HEK293T (cell line): ENCODE measurements at regions not wholly inside any gene's neighbourhood (a gene's known extent, or its start where the extent isn't known, plus 50 kb on each side); places are given as distances from the start of the nearest gene placed in this dataset.

Source experiments
- CTCF ChIA-PET: fragments of 350-600 bp; formaldehyde crosslinking; extraction: SDS; loops from one replicate; lab custom pipeline; 2021; ENCODE audit warnings: antibody characterized with exemption, inconsistent platforms; lab: Yijun Ruan, JAX
- POLR2A ChIA-PET: fragments of 350-600 bp; formaldehyde crosslinking; extraction: SDS; loops from one replicate; lab custom pipeline; 2020; ENCODE audit warnings: antibody characterized with exemption, inconsistent platforms; lab: Yijun Ruan, JAX
- DNase-seq: peaks from one replicate; pipeline ENCODE4 v3.0.0; 2012; ENCODE audit warnings: mixed read lengths; ENCODE audit errors: extremely low spot score
- ARNT ChIP-seq: fragments of 450-650 bp; IDR thresholded peaks from 2 replicates; pipeline ENCODE4 v1.6.1; 2017; ENCODE audit warnings: mild to moderate bottlenecking
- BHLHE40 ChIP-seq: fragments of 450-650 bp; IDR thresholded peaks from 2 replicates; pipeline ENCODE4 v1.6.1; 2016; ENCODE audit warnings: mild to moderate bottlenecking, moderate library complexity, borderline replicate concordance
- CTBP1 ChIP-seq: fragments of 450-650 bp; IDR thresholded peaks from 2 replicates; pipeline ENCODE4 v1.6.1; 2016; ENCODE audit warnings: borderline replicate concordance
- ELF4 ChIP-seq: fragments of 450-650 bp; IDR thresholded peaks from 2 replicates; pipeline ENCODE4 v1.6.1; 2017; ENCODE audit warnings: antibody characterized with exemption
- FOXA1 ChIP-seq: fragments of 450-650 bp; IDR thresholded peaks from 2 replicates; pipeline ENCODE4 v1.6.1; 2016; ENCODE audit warnings: mild to moderate bottlenecking
- FOXK2 ChIP-seq: fragments of 450-650 bp; IDR thresholded peaks from 2 replicates; pipeline ENCODE4 v1.6.1; 2016; ENCODE audit warnings: mild to moderate bottlenecking
- FOXM1 ChIP-seq: fragments of 450-650 bp; IDR thresholded peaks from 2 replicates; pipeline ENCODE4 v1.6.1; 2017; ENCODE audit warnings: mild to moderate bottlenecking, borderline replicate concordance
- HDGF ChIP-seq: fragments of 450-650 bp; IDR thresholded peaks from 2 replicates; pipeline ENCODE4 v1.6.1; 2017; ENCODE audit warnings: antibody characterized with exemption, borderline replicate concordance
- L3MBTL2 ChIP-seq: fragments of 450-650 bp; conservative IDR thresholded peaks from 2 replicates; pipeline ENCODE4 v1.6.1; 2016; ENCODE audit warnings: mild to moderate bottlenecking
- LEF1 ChIP-seq: fragments of 450-650 bp; IDR thresholded peaks from 2 replicates; pipeline ENCODE4 v1.6.1; 2017; ENCODE audit warnings: mild to moderate bottlenecking, borderline replicate concordance
- NFRKB ChIP-seq: fragments of 450-650 bp; IDR thresholded peaks from 2 replicates; pipeline ENCODE4 v1.6.1; 2016; ENCODE audit warnings: mild to moderate bottlenecking, moderate library complexity
- SP1 ChIP-seq: fragments of 450-650 bp; IDR thresholded peaks from 2 replicates; pipeline ENCODE4 v1.6.1; 2017
- SUZ12 ChIP-seq: fragments of 450-650 bp; IDR thresholded peaks from 2 replicates; pipeline ENCODE4 v1.6.1; 2016; ENCODE audit warnings: mild to moderate bottlenecking
- TARDBP ChIP-seq: fragments of 450-650 bp; IDR thresholded peaks from 2 replicates; pipeline ENCODE4 v1.6.1; 2016
- ZNF384 ChIP-seq: fragments of 450-650 bp; IDR thresholded peaks from 2 replicates; pipeline ENCODE4 v1.6.1; 2016
- TF ChIP-seq, protein P1 (sequence below): fragments of 450-650 bp; IDR thresholded peaks from 2 replicates; pipeline ENCODE4 v1.6.1; 2016

DNA sequence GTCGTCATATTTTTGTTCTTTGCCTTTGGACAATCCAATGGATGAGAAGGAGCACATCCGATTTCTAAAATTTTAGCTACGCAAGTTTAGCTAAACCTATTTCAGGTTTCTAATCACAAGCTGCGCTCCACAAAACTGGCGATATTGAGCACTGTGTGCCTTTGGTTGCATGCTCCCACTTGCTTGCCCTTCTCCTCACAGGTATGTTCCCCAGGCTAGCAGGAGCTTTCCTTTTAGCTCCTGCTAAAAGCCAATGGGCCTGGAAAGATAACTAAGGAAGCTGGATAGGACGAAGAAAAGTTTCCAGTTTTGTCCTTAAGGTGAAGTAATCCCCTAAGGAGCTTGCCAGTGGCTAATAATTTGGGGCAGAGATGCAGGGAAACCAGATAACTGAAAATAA, 975.2 kb downstream of the FSTL5 start:
- POLR2A ChIA-PET, result no interaction called here
- CTCF ChIA-PET, result no interaction called here
- DNase-seq, result no peak
- TF ChIP-seq ZNF384, result no peak

DNA sequence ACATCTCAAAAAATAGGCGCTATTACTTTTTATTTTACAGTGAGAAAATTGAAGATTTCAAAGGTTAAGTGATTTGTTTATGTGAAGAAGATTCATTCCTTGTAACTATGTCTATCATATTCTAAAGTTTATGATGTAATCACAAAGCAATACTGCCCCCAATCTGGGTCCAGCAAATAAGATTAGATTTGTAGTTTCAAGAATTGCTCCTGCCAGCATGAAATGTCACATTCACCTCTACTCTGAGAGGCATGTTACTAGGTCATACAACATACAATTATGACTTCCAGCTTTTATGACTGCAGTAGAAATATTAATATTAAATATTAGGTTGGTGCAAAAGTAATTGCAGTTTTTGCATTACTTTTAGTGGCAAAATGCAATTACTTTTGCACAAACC, 976.2 kb downstream of the FSTL5 start:
- ChIA-PET POLR2A (no interaction called here), CTCF (interaction anchor here (0.6 kb wide), 1 partner anchor 859 kb away, joined by 3 read pairs; no protein-coding TSS in a partner anchor)
- no peak for DNase-seq
- TF ChIP-seq BHLHE40, result no peak
- no peak for TF ChIP-seq CTBP1
- TF ChIP-seq SP1, result no peak
- no peak for TF ChIP-seq ZNF384
- TF ChIP-seq TARDBP, result no peak
- TF ChIP-seq, protein P1, sequence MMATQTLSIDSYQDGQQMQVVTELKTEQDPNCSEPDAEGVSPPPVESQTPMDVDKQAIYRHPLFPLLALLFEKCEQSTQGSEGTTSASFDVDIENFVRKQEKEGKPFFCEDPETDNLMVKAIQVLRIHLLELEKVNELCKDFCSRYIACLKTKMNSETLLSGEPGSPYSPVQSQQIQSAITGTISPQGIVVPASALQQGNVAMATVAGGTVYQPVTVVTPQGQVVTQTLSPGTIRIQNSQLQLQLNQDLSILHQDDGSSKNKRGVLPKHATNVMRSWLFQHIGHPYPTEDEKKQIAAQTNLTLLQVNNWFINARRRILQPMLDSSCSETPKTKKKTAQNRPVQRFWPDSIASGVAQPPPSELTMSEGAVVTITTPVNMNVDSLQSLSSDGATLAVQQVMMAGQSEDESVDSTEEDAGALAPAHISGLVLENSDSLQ, result no peak
- TF ChIP-seq NFRKB, result no peak
- no peak for TF ChIP-seq L3MBTL2
- no peak for TF ChIP-seq ELF4

DNA sequence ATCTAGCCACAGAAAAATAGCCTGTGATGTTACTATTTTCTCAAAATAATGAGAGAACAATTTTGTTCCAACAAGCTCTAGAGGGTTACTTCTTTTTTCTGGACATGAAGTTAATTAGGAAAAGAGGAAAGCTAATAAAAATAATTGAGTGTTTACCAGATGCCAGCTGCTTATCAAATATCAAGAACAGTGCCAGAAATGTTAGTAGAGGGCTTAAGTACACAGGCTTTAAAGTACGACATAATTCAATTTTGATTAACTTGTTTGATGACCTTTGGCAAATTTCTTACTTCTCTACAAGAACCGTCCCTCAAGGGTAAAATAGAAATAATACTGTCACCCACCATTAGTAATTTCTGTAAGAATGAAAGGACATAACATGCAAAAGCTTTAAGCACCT, 977.0 kb downstream of the FSTL5 start:
- TF ChIP-seq HDGF, result no peak
- no peak for TF ChIP-seq SP1
- TF ChIP-seq LEF1, result no peak
- TF ChIP-seq, protein P1, result no peak
- TF ChIP-seq L3MBTL2, result no peak
- DNase-seq, result no peak
- POLR2A ChIA-PET, result no interaction called here
- CTCF ChIA-PET, result interaction anchor here (0.6 kb wide), 1 partner anchor 858 kb away, joined by 3 read pairs; no protein-coding TSS in a partner anchor

DNA sequence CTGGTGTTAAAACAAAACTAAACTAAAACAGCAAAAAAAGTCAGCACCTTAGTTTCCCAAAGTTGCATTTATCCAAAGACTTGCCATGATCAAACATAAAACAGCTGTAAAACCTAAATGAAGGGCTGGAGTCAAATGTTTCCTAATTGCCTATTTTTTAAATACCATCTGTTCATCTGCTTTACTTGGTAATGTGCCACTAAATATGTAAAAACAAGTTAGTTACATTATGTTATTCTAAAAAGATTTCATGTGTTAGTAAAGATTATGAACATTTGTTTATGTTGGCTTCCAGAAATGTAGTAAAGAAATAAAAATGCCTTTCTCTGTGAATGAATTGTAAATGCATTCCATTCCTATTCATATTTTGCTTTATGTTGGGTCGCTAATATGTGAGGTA, 977.8 kb downstream of the FSTL5 start:
- ChIA-PET CTCF (no interaction called here), POLR2A (no interaction called here)
- no peak for DNase-seq
- no peak for TF ChIP-seq FOXA1
- no peak for TF ChIP-seq TARDBP
- TF ChIP-seq SUZ12, result no peak
- no peak for TF ChIP-seq ELF4
- no peak for TF ChIP-seq FOXK2
- no peak for TF ChIP-seq CTBP1

DNA sequence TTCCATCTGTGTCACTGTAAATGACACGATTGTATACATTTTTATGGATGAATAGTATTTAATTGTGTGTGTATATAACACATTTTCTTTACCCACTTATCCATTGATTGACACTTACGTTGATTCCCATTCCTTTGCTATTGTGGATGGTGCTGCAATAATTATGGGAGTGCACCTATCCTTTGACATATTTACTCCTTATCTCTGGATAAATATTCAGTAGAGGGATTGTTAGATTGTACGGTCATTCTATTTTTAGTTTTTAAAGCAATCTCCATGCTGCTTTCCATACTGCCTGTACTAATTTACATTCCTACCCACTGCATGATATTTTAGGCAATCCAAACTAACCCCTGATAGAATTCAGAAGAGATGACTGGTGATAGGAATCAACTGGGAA, 980.1 kb downstream of the FSTL5 start:
- TF ChIP-seq NFRKB, result no peak
- no peak for TF ChIP-seq CTBP1
- no peak for TF ChIP-seq FOXA1

DNA sequence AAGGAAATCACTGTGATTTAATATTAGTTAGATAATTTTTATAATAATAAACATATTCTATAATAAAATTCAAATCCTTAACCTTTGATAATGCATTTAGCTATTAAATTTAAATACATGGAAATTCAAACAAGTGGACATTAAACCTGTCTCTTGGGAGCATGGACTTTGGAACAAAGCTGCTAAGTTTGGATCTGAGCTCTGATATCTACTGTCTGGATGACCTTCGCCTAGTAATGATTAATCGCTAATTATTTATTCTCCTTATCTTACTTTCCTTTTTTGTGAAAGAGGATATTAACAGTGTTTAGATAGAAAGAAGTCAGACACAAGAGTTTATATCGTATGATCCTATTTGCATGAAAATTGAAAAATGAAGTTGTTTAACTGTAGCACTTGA, 980.9 kb downstream of the FSTL5 start:
- no peak for DNase-seq
- no peak for TF ChIP-seq L3MBTL2
- no peak for TF ChIP-seq ZNF384
- no peak for TF ChIP-seq SUZ12
- TF ChIP-seq, protein P1, result no peak
- no peak for TF ChIP-seq TARDBP
- no peak for TF ChIP-seq FOXK2
- TF ChIP-seq ELF4, result no peak
- no peak for TF ChIP-seq BHLHE40
- no peak for TF ChIP-seq LEF1
- no peak for TF ChIP-seq NFRKB
- TF ChIP-seq ARNT, result no peak
- no peak for TF ChIP-seq FOXA1
- TF ChIP-seq SP1, result no peak
- TF ChIP-seq FOXM1, result no peak
- no peak for TF ChIP-seq CTBP1
- TF ChIP-seq HDGF, result no peak
- ChIA-PET POLR2A (no interaction called here), CTCF (no interaction called here)

More for the DNA sequence above, 980.1 kb downstream of the FSTL5 start:
- POLR2A ChIA-PET, result no interaction called here
- no peak for DNase-seq
- CTCF ChIA-PET, result no interaction called here

DNA sequence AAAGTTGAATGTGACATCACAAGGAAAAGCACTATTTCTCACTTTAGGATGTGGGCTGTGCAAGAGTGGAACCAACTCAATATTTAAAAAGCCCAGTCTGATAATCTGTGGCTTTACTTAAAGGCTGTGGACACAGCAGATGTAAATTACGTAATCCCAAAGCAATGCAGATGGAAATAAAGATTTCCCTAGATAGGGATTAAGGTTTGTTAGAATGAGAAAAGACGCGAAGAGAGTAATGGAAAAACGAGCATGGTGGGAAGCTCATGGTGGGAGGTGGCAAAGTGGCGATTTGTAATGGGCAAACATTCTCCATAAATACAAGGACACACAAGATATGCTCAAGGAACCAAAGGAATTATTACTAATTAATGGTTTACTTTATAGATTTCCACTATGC, 985.5 kb downstream of the FSTL5 start:
- no peak for TF ChIP-seq BHLHE40
- no peak for TF ChIP-seq ZNF384
- TF ChIP-seq LEF1, result no peak
- no peak for TF ChIP-seq FOXM1
- no peak for TF ChIP-seq ARNT
- TF ChIP-seq SUZ12, result no peak
- TF ChIP-seq NFRKB, result no peak
- TF ChIP-seq, protein P1, result no peak
- no peak for TF ChIP-seq FOXA1
- TF ChIP-seq FOXK2, result no peak
- no peak for TF ChIP-seq L3MBTL2
- TF ChIP-seq CTBP1, result no peak
- no peak for TF ChIP-seq SP1
- no peak for TF ChIP-seq ELF4
- no peak for TF ChIP-seq TARDBP
- TF ChIP-seq HDGF, result no peak
- CTCF ChIA-PET, result no interaction called here
- no peak for DNase-seq
- POLR2A ChIA-PET, result no interaction called here
